ENCODE measurements at regions not wholly inside any gene's neighbourhood (a gene's known extent, or its start where the extent isn't known, plus 50 kb on each side); places are given as distances from the start of the nearest gene placed in this dataset.

- TF ChIP-seq SUZ12 (IDR thresholded peaks at IDR 0.05; ENCODE audit: extremely low read depth, insufficient read depth, insufficient read length) = no peak
- no peak for TF ChIP-seq YY1 (IDR thresholded peaks at IDR 0.05; ENCODE audit: insufficient read depth, insufficient read length)
Observed at GRCh38 chr1:4090976-4091660, 191.0 kb upstream of the C1orf174 start.

Measured in NT2/D1 (cell line).